ENCODE measurements at regions not wholly inside any gene's neighbourhood (a gene's known extent, or its start where the extent isn't known, plus 50 kb on each side); places are given as distances from the start of the nearest gene placed in this dataset.
A peak's percentile ranks its signal among the peaks of the same experiment; 100 is the strongest.

GRCh38 chr4:114464726-114465272, 133.8 kb upstream of the UGT8 start:
- Histone ChIP-seq H3K9me3 (replicated peaks) (no peaks in the 10 kb centered on the region), H3K27me3 (replicated peaks) (0 out of 2 replicates have a peak, but pooled peaks cover 3% of the 10 kb centered on the region), H3K4me3 (no peak overlapping the region), H3K27ac (no peak overlapping the region), H3K4me1 (replicated peaks) (no peaks in the 10 kb centered on the region), H3K36me3 (no peaks in the 10 kb centered on the region)
- DNase-seq (ENCODE audit: low read depth in 1 of 2, low spot score in 2 of 2) = no peak

- DNase-seq (ENCODE audit: low read depth in 1 of 2, low spot score in 2 of 2) = no peak
- H3K27me3 ChIP-seq (replicated peaks) = 0 out of 2 replicates have a peak, but pooled peaks cover 3% of the 10 kb centered on the region
- H3K4me1 ChIP-seq (replicated peaks) = no peaks in the 10 kb centered on the region
- H3K27ac ChIP-seq = no peak overlapping the region
- no peaks in the 10 kb centered on the region for H3K9me3 ChIP-seq (replicated peaks)
- H3K4me3 ChIP-seq = no peak overlapping the region
- no peaks in the 10 kb centered on the region for H3K36me3 ChIP-seq
Observed at GRCh38 chr4:114465766-114466165, 132.8 kb upstream of the UGT8 start.

- no peaks in the 10 kb centered on the region for H3K9me3 ChIP-seq (replicated peaks)
- DNase-seq (ENCODE audit: low read depth in 1 of 2, low spot score in 2 of 2) = no peak
- no peaks in the 10 kb centered on the region for H3K36me3 ChIP-seq
- H3K27me3 ChIP-seq (replicated peaks) = 0 out of 2 replicates have a peak, but pooled peaks cover 3% of the 10 kb centered on the region
- no peak overlapping the region for H3K27ac ChIP-seq
- no peaks in the 10 kb centered on the region for H3K4me1 ChIP-seq (replicated peaks)
- no peak overlapping the region for H3K4me3 ChIP-seq
Observed at GRCh38 chr4:114466299-114466698, 132.3 kb upstream of the UGT8 start.

- no peak overlapping the region for H3K27ac ChIP-seq
- no peaks in the 10 kb centered on the region for H3K36me3 ChIP-seq
- no peak overlapping the region for H3K4me3 ChIP-seq
- peaks cover 7% of the 10 kb centered on the region; the same call in 1 of the 2 replicates for H3K27me3 ChIP-seq (replicated peaks)
- no peaks in the 10 kb centered on the region for H3K9me3 ChIP-seq (replicated peaks)
- no peaks in the 10 kb centered on the region; the same call in 1 of the 2 replicates for H3K4me1 ChIP-seq (replicated peaks)
- no peak for DNase-seq (ENCODE audit: low read depth in 1 of 2, low spot score in 2 of 2)
Observed at GRCh38 chr4:114472269-114473032, 126.2 kb upstream of the UGT8 start.

DNA sequence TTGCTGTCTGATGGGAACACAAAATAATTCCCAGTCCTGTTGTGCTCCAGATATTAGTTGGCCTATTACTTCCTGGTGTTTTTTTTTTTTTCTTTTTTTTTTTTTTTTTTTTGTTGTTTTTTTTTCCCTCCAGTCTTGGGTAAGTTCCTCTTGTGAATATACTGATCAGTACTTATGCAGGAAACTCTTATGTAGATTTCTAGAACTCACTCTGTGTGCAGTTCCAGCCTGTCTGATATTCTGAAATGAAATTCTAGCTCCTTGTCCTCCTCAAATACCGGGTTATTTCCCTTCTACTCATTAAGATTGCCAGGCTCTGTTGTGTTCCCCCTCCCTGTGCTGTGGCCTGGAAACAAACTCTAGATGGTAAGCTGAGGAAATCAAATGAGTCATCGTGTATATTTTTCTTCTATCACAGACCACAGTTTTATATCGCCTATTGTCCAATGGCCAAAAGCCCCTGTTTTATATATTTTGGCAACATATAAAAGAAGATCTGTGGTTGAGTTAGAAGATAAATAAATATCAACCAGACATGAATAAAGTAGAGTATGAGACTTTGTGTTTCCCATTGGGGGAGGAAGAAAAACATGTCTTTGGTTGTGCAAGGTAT, 124.3 kb upstream of the UGT8 start:
- H3K27me3 ChIP-seq (replicated peaks) = peaks cover 7% of the 10 kb centered on the region; the same call in 1 of the 2 replicates
- H3K36me3 ChIP-seq = no peaks in the 10 kb centered on the region
- no peak overlapping the region for H3K27ac ChIP-seq
- peak in 1 of 2 experiments; percentile 26 for DNase-seq (ENCODE audit: low read depth in 1 of 2, low spot score in 2 of 2)
- H3K4me3 ChIP-seq = no peak overlapping the region
- H3K4me1 ChIP-seq (replicated peaks) = no peaks in the 10 kb centered on the region; the same call in 1 of the 2 replicates
- H3K9me3 ChIP-seq (replicated peaks) = no peaks in the 10 kb centered on the region

- no peaks in the 10 kb centered on the region; the same call in 1 of the 2 replicates for H3K4me1 ChIP-seq (replicated peaks)
- H3K27me3 ChIP-seq (replicated peaks) = peaks cover 7% of the 10 kb centered on the region; the same call in 1 of the 2 replicates
- no peaks in the 10 kb centered on the region for H3K36me3 ChIP-seq
- no peak for DNase-seq (ENCODE audit: low read depth in 1 of 2, low spot score in 2 of 2)
- H3K4me3 ChIP-seq = no peak overlapping the region
- no peak overlapping the region for H3K27ac ChIP-seq
- no peaks in the 10 kb centered on the region for H3K9me3 ChIP-seq (replicated peaks)
Observed at GRCh38 chr4:114476310-114476709, 122.3 kb upstream of the UGT8 start.

DNA sequence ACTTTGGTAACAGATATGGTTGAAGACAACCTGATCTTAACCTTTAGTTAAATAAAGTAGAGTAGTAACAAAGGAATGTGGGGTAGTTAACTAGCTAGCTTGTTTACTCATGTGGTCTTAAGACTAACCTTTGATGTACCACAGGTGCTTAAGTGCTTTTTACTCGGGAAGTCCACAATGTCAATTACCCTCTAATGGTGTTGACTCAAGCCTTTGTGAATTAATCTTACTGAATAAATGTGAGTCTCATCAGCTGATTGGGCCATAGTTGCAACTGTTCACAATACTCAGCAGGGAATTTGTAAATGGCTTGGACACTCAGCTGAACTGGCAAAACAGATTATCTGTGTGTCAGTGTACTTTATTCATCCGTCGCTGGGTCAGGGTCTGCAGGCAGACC, 119.0 kb upstream of the UGT8 start:
- H3K9me3 ChIP-seq (replicated peaks) = no peaks in the 10 kb centered on the region
- no peaks in the 10 kb centered on the region for H3K36me3 ChIP-seq
- no peak for DNase-seq (ENCODE audit: low read depth in 1 of 2, low spot score in 2 of 2)
- no peak overlapping the region for H3K27ac ChIP-seq
- no peak overlapping the region for H3K4me3 ChIP-seq
- peaks cover 3% of the 10 kb centered on the region; the same call in 1 of the 2 replicates for H3K27me3 ChIP-seq (replicated peaks)
- no peaks in the 10 kb centered on the region; the same call in 1 of the 2 replicates for H3K4me1 ChIP-seq (replicated peaks)

DNA sequence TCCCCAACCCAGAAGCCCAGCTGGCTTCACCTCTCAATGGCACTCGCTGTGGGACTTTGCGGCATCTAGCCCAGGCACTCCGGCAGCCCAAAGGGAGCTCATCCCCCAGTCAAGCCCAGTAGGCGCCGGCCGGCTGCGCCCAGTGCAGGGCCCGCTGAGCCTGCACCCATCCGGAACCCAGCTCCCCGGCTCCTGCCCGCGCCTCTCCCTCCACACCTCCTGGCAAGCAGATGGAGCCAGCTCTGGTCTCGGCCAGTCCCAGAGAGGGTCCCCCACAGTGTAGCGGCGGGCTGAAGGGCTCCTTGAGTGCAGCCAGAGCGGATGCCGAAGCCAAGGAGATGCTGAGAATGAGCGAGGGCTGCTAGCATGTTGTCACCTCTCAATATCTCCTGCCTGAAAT, 116.8 kb upstream of the UGT8 start:
- H3K4me1 ChIP-seq (replicated peaks) = no peaks in the 10 kb centered on the region
- no peak overlapping the region for H3K27ac ChIP-seq
- no peaks in the 10 kb centered on the region for H3K36me3 ChIP-seq
- H3K4me3 ChIP-seq = no peak overlapping the region
- no peak for DNase-seq (ENCODE audit: low read depth in 1 of 2, low spot score in 2 of 2)
- no peaks in the 10 kb centered on the region for H3K27me3 ChIP-seq (replicated peaks)
- no peaks in the 10 kb centered on the region for H3K9me3 ChIP-seq (replicated peaks)

- H3K4me1 ChIP-seq (replicated peaks) = no peaks in the 10 kb centered on the region
- no peak overlapping the region for H3K27ac ChIP-seq
- DNase-seq (ENCODE audit: low read depth in 1 of 2, low spot score in 2 of 2) = no peak
- no peak overlapping the region for H3K4me3 ChIP-seq
- no peaks in the 10 kb centered on the region for H3K9me3 ChIP-seq (replicated peaks)
- H3K27me3 ChIP-seq (replicated peaks) = no peaks in the 10 kb centered on the region
- no peaks in the 10 kb centered on the region for H3K36me3 ChIP-seq
Observed at GRCh38 chr4:114487101-114487500, 111.5 kb upstream of the UGT8 start.

GRCh38 chr4:114488301-114488982, 110.2 kb upstream of the UGT8 start:
- Histone ChIP-seq H3K4me1 (replicated peaks) (no peaks in the 10 kb centered on the region), H3K4me3 (no peak overlapping the region), H3K27ac (no peak overlapping the region), H3K27me3 (replicated peaks) (no peaks in the 10 kb centered on the region), H3K9me3 (replicated peaks) (no peaks in the 10 kb centered on the region), H3K36me3 (no peaks in the 10 kb centered on the region)
- no peak for DNase-seq (ENCODE audit: low read depth in 1 of 2, low spot score in 2 of 2)

- Histone ChIP-seq H3K4me3 (no peak overlapping the region), H3K27ac (no peak overlapping the region), H3K9me3 (replicated peaks) (no peaks in the 10 kb centered on the region), H3K27me3 (replicated peaks) (no peaks in the 10 kb centered on the region), H3K4me1 (replicated peaks) (no peaks in the 10 kb centered on the region), H3K36me3 (no peaks in the 10 kb centered on the region)
- no peak for DNase-seq (ENCODE audit: low read depth in 1 of 2, low spot score in 2 of 2)
Observed at GRCh38 chr4:114494246-114494803, 104.3 kb upstream of the UGT8 start.

DNA sequence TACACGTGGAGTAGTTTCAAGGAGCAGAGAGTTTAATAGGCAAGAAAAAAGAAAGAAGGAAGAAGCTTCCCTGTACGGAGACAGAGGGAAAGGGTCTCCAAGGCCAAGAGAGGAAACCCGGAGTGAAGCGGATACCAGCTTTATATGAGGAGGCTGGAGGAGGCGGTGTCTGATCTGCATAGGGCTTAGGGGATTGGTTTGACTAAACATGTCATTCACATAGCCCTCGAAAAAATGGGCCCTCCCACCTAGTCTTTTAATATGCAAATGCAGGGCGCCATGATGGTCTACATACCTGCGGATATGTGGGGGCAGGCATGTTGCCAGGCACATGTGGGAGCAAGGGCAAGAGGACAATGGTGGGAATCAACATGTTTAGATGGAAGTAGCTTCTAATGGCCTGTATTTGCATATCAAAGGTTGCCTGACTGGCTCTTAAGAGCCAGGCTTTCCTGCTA, 103.1 kb upstream of the UGT8 start:
- no peak overlapping the region for H3K4me3 ChIP-seq
- no peaks in the 10 kb centered on the region for H3K9me3 ChIP-seq (replicated peaks)
- no peaks in the 10 kb centered on the region for H3K27me3 ChIP-seq (replicated peaks)
- DNase-seq (ENCODE audit: low read depth in 1 of 2, low spot score in 2 of 2) = no peak
- H3K36me3 ChIP-seq = no peaks in the 10 kb centered on the region
- no peak overlapping the region for H3K27ac ChIP-seq
- no peaks in the 10 kb centered on the region for H3K4me1 ChIP-seq (replicated peaks)

GRCh38 chr4:114497116-114497515, 101.5 kb upstream of the UGT8 start:
- Histone ChIP-seq H3K27ac (no peak overlapping the region), H3K4me1 (replicated peaks) (no peaks in the 10 kb centered on the region), H3K27me3 (replicated peaks) (no peaks in the 10 kb centered on the region), H3K36me3 (no peaks in the 10 kb centered on the region), H3K9me3 (replicated peaks) (no peaks in the 10 kb centered on the region), H3K4me3 (no peak overlapping the region)
- no peak for DNase-seq (ENCODE audit: low read depth in 1 of 2, low spot score in 2 of 2)
